Calu3 (cell line): ENCODE measurements at regions not wholly inside any gene's neighbourhood (a gene's known extent, or its start where the extent isn't known, plus 50 kb on each side); places are given as distances from the start of the nearest gene placed in this dataset.
"Not testable (repeated sequence)": the region's sequence is repeated elsewhere in the genome, so short reads cannot be mapped to it uniquely, and the experiment has no call there.

Experiments used
- BruUV-seq: library from RNA; stranded (reverse); fragments of 400-500 nt; replicated peaks from 2 replicates; lab custom pipeline; 2021; lab: Mats Ljungman, UMichigan
- CTCF ChIA-PET: fragments of 300-600 bp; sonication (Branson Sonifier 250); formaldehyde crosslinking; loops from one replicate; lab custom pipeline; 2022; ENCODE audit warnings: antibody characterized with exemption; lab: Charles Lee
- DNase-seq: peaks from one replicate; pipeline ENCODE4 v3.0.0; 2022
- H3K27ac Mint-ChIP-seq: one replicate; pipeline ENCODE4 v1.8.0; 2022; ENCODE audit warnings: mixed read lengths; ENCODE audit not compliant: unreplicated experiment
- H3K27me3 Mint-ChIP-seq: one replicate; pipeline ENCODE4 v1.8.0; 2022; ENCODE audit warnings: mixed read lengths; ENCODE audit not compliant: unreplicated experiment
- H3K36me3 Mint-ChIP-seq: one replicate; pipeline ENCODE4 v1.8.0; 2022; ENCODE audit warnings: mild to moderate bottlenecking, moderate library complexity, mixed read lengths; ENCODE audit not compliant: insufficient read depth, unreplicated experiment
- H3K4me1 Mint-ChIP-seq: one replicate; pipeline ENCODE4 v1.8.0; 2022; ENCODE audit warnings: mild to moderate bottlenecking, low read depth, mixed read lengths; ENCODE audit not compliant: unreplicated experiment
- H3K4me3 Mint-ChIP-seq: one replicate; pipeline ENCODE4 v1.8.0; 2022; ENCODE audit warnings: mild to moderate bottlenecking, low read depth, moderate library complexity, mixed read lengths; ENCODE audit not compliant: unreplicated experiment
- H3K9me3 Mint-ChIP-seq: one replicate; pipeline ENCODE4 v1.8.0; 2022; ENCODE audit warnings: low read depth, mixed read lengths; ENCODE audit not compliant: unreplicated experiment
- intact Hi-C: fragments of 100-400 bp; cut with micrococcal nuclease; formaldehyde crosslinking; loops from one replicate; pipeline ENCODE4 v1.10.0; 2022; ENCODE audit not compliant: unreplicated experiment
- TF ChIP-seq, protein P1 (sequence below): fragments of 200-600 bp; IDR thresholded peaks from one replicate; pipeline ENCODE4 v1.8.0; 2022; ENCODE audit warnings: antibody characterized with exemption; ENCODE audit not compliant: unreplicated experiment

DNA sequence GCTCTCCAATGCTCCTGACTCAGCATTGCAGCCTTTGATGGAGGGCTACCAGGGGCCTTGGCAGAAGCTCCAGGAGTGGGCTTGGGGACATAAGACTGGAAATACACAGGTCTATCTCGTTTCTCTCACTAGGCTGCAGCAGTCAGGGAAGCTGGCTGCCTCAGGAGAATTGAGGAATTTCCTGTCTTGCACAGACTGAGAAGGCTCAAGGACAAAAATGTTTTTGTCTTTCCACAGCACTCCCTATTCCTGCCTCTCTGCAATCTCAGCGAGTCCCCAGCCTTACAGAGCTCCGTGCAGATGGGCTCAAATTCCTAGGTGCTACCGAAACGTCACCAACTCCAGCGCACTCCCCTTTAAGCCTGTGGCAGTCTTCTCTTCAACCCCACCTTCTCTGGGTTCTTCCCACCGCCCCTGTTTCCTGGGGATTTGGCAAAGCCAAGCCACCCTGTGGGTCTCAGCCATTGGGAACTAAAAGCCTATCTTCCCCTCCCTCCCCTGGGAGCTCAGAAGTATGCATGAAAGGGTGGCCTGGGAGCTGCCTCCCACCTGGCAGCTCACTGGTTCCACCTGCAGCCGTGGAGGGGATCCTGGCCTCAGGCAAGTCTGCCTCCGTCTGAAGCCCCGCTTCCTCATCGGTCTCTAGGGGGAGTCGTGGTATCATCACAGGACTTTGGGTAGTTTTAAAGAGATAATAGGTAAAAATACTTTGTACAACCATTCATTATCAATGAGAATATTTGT, 322.6 kb upstream of the FRG2C start:
- no TSS peak for BruUV-seq
- Mint-ChIP-seq H3K4me3 (no peak overlapping the region), H3K36me3 (no peaks in the 10 kb centered on the region), H3K27ac (no peak overlapping the region), H3K27me3 (no peaks in the 10 kb centered on the region), H3K4me1 (no peaks in the 10 kb centered on the region), H3K9me3 (no peaks in the 10 kb centered on the region)
- TF ChIP-seq, protein P1, sequence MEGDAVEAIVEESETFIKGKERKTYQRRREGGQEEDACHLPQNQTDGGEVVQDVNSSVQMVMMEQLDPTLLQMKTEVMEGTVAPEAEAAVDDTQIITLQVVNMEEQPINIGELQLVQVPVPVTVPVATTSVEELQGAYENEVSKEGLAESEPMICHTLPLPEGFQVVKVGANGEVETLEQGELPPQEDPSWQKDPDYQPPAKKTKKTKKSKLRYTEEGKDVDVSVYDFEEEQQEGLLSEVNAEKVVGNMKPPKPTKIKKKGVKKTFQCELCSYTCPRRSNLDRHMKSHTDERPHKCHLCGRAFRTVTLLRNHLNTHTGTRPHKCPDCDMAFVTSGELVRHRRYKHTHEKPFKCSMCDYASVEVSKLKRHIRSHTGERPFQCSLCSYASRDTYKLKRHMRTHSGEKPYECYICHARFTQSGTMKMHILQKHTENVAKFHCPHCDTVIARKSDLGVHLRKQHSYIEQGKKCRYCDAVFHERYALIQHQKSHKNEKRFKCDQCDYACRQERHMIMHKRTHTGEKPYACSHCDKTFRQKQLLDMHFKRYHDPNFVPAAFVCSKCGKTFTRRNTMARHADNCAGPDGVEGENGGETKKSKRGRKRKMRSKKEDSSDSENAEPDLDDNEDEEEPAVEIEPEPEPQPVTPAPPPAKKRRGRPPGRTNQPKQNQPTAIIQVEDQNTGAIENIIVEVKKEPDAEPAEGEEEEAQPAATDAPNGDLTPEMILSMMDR: no peak
- DNase-seq: no peak
- CTCF ChIA-PET: no interaction called here
- intact Hi-C loops: no loop called here

DNA sequence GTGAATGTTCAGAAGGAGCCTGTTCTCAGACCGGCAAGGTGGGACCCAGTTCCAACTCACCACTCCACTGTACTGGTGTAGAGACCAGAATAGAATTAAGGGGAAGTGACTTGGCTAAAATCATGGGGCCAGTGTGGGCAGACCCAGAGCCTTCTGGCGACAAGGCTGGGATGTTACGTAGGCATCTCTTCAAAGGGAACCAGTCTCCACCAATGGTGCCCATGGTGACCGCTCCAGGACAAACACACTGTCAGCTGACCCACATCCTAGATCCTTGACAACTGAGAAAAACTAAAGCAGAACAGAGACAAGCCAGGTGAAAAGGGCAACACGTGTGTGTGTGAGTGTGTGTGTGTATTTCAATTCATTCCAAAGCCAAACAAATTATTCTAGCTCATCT, 321.7 kb upstream of the FRG2C start:
- CTCF ChIA-PET: no interaction called here
- no peaks in the 10 kb centered on the region for H3K27me3 Mint-ChIP-seq
- TF ChIP-seq, protein P1: no peak
- no peaks in the 10 kb centered on the region for H3K4me1 Mint-ChIP-seq
- no peaks in the 10 kb centered on the region for H3K36me3 Mint-ChIP-seq
- no peaks in the 10 kb centered on the region for H3K9me3 Mint-ChIP-seq
- H3K27ac Mint-ChIP-seq: no peak overlapping the region
- DNase-seq: no peak
- intact Hi-C loops: no loop called here
- no TSS peak for BruUV-seq
- H3K4me3 Mint-ChIP-seq: no peak overlapping the region

DNA sequence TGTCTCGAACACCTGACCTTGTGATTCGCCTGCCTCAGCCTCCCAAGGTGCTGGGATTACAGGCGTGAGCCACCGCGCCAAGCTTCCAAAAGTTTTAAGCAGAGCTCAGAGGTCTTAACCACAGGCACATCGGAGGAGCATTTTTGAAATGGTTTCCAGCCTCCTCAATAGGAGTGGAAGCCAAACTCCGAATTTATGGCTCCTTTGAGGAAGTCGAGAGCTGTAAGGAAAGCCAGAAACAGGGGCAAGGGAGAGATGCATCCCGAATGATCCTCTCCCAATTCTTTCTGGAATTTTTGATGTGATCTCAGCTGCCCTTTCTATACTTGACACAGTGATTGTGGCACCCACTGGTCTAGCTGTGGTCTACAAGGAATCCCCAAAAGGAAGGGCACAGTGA, 313.6 kb upstream of the FRG2C start:
- H3K4me3 Mint-ChIP-seq, H3K36me3 Mint-ChIP-seq, H3K9me3 Mint-ChIP-seq, BruUV-seq, CTCF ChIA-PET, H3K27ac Mint-ChIP-seq, intact Hi-C loops, H3K4me1 Mint-ChIP-seq, DNase-seq: not testable (repeated sequence)
- H3K27me3 Mint-ChIP-seq: peaks cover 12% of the 10 kb centered on the region

DNA sequence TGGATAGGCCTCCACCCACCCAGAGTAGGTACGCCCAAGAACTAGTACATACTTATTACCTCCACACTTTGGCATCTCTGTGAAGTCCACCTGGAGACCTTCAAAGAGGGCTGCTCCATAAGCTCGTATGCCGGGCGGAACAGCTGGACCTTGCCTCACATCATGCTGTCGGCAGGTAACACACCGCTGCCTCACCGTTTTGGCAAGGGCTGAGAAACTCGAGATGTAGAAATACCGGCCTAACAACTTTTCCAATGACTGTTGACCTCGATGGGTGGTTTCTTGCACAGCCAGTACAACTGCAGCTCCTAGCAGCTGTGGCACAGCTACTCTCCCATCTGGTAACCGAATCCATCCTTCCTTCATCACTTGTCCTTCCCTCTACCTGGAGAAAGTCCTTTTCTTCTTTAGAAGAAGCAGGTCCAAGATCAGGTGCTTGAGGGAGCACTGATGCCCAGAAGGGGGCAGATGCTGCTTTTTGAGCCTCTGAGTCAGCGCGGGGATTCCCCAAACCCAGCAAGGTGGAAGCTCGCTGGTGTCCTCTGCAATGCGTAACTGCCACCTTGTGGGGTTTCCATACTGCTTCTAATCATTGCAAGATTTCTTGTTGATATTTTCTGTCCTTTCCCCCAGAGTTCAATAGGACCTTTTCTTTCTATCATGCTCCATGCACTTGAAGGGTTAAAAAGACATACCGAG, 301.9 kb upstream of the FRG2C start:
- H3K4me1 Mint-ChIP-seq, H3K4me3 Mint-ChIP-seq, CTCF ChIA-PET, H3K36me3 Mint-ChIP-seq, H3K9me3 Mint-ChIP-seq, H3K27me3 Mint-ChIP-seq, BruUV-seq, H3K27ac Mint-ChIP-seq: not testable (repeated sequence)
- intact Hi-C loops: loop anchor here (1.0 kb wide), 1 partner anchor 170 kb away; no protein-coding TSS in a partner anchor
- DNase-seq: peak; percentile 59

DNA sequence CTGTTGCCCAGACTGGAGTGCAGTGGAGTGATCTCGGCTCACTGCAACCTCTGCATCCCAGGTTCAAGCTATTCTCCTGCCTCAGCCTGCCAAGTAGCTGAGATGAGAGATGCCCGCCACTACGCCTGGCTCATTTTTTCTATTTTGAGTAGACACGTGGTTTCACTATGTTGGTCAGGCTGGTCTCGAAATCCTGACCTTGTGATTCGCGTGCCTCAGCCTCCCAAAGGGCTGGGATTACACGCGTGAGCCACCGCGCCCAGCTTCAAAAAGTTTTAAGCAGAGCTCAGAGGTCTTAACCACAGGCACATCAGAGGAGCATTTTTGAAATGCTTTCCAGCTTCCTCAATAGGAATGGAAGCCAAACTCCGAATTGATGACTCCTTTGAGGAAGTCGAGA, 291.2 kb upstream of the FRG2C start:
- H3K36me3 Mint-ChIP-seq, H3K4me1 Mint-ChIP-seq, H3K27me3 Mint-ChIP-seq, H3K27ac Mint-ChIP-seq, DNase-seq, intact Hi-C loops, CTCF ChIA-PET, H3K9me3 Mint-ChIP-seq, H3K4me3 Mint-ChIP-seq, BruUV-seq: not testable (repeated sequence)

DNA sequence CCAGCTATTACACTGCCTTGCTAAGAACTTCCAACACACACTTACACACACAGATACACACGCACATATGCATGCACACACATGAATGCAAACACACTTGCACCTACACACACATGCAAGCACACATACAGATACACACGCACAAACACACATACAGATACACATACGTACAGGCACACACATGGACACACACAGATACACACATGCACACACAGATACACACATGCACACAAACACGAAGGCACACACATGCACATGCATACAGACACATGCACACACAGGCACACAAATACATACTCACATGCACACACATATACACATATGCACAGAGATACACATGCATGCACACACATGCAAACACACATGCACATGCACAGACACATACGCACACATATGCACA, 284.3 kb upstream of the FRG2C start:
- intact Hi-C loops, H3K9me3 Mint-ChIP-seq, H3K36me3 Mint-ChIP-seq, BruUV-seq, CTCF ChIA-PET, H3K27ac Mint-ChIP-seq, H3K27me3 Mint-ChIP-seq, H3K4me3 Mint-ChIP-seq, DNase-seq, H3K4me1 Mint-ChIP-seq: not testable (repeated sequence)
